ENCODE measurements at regions not wholly inside any gene's neighbourhood (a gene's known extent, or its start where the extent isn't known, plus 50 kb on each side); places are given as distances from the start of the nearest gene placed in this dataset.

- no peak for DNase-seq (ENCODE audit: low read depth)
Observed at GRCh38 chr7:18363751-18364380, 131.7 kb upstream of the HDAC9 start.

GRCh38 chr7:18364396-18364795, 131.2 kb upstream of the HDAC9 start:
- DNase-seq (ENCODE audit: low read depth) = no peak

GRCh38 chr7:18366394-18366793, 129.2 kb upstream of the HDAC9 start:
- DNase-seq (ENCODE audit: low read depth) = no peak

- DNase-seq (ENCODE audit: low read depth) = no peak
Observed at GRCh38 chr7:18369011-18369410, 126.5 kb upstream of the HDAC9 start.

GRCh38 chr7:18370633-18371032, 124.9 kb upstream of the HDAC9 start:
- DNase-seq (ENCODE audit: low read depth) = no peak

- DNase-seq (ENCODE audit: low read depth) = no peak
Observed at GRCh38 chr7:18378989-18379605, 116.5 kb upstream of the HDAC9 start.

GRCh38 chr7:18384491-18385143, 110.9 kb upstream of the HDAC9 start:
- no peak for DNase-seq (ENCODE audit: low read depth)

- DNase-seq (ENCODE audit: low read depth) = no peak
Observed at GRCh38 chr7:18386607-18387006, 108.9 kb upstream of the HDAC9 start.

- DNase-seq (ENCODE audit: low read depth) = no peak
Observed at GRCh38 chr7:18387191-18387735, 108.3 kb upstream of the HDAC9 start.

GRCh38 chr7:18390535-18390907, 105.0 kb upstream of the HDAC9 start:
- no peak for DNase-seq (ENCODE audit: low read depth)

- peak; percentile 38 for DNase-seq (ENCODE audit: low read depth)
Observed at GRCh38 chr7:18393465-18394118, 102.0 kb upstream of the HDAC9 start.

- no peak for DNase-seq (ENCODE audit: low read depth)
Observed at GRCh38 chr7:18395868-18396267, 99.7 kb upstream of the HDAC9 start.

- no peak for DNase-seq (ENCODE audit: low read depth)
Observed at GRCh38 chr7:18396953-18397352, 98.6 kb upstream of the HDAC9 start.

GRCh38 chr7:18399436-18400235, 95.9 kb upstream of the HDAC9 start:
- DNase-seq (ENCODE audit: low read depth) = peak; percentile 60

- DNase-seq (ENCODE audit: low read depth) = no peak
Observed at GRCh38 chr7:18400275-18400674, 95.3 kb upstream of the HDAC9 start.

- DNase-seq (ENCODE audit: low read depth) = no peak
Observed at GRCh38 chr7:18400726-18401125, 94.8 kb upstream of the HDAC9 start.

GRCh38 chr7:18401757-18402156, 93.8 kb upstream of the HDAC9 start:
- no peak for DNase-seq (ENCODE audit: low read depth)

GRCh38 chr7:18402488-18403183, 92.9 kb upstream of the HDAC9 start:
- DNase-seq (ENCODE audit: low read depth) = peak; percentile 86

- no peak for DNase-seq (ENCODE audit: low read depth)
Observed at GRCh38 chr7:18405726-18406125, 89.8 kb upstream of the HDAC9 start.

- no peak for DNase-seq (ENCODE audit: low read depth)
Observed at GRCh38 chr7:18407385-18407784, 88.2 kb upstream of the HDAC9 start.

GRCh38 chr7:18408461-18408860, 87.1 kb upstream of the HDAC9 start:
- peak; percentile 95 for DNase-seq (ENCODE audit: low read depth)

Data from EH (cell line).